MCF 10A (cell line): ENCODE measurements at regions not wholly inside any gene's neighbourhood (a gene's known extent, or its start where the extent isn't known, plus 50 kb on each side); places are given as distances from the start of the nearest gene placed in this dataset.
A peak's percentile ranks its signal among the peaks of the same experiment; 100 is the strongest.

Source experiments
- BruUV-seq: library from RNA; stranded (reverse); fragments of 400-500 nt; replicated peaks from 2 replicates; lab custom pipeline; 2021; lab: Mats Ljungman, UMichigan
- CTCF ChIA-PET: fragments of 300-600 bp; sonication (Branson Sonifier 250); formaldehyde crosslinking; extraction: SDS; loops from one replicate; lab custom pipeline; 2021; ENCODE audit warnings: antibody characterized with exemption, inconsistent platforms; lab: Yijun Ruan, JAX
- POLR2A ChIA-PET: fragments of 300-600, 350-650 bp; sonication (Branson Sonifier 250); formaldehyde crosslinking; extraction: SDS; loops from one replicate; lab custom pipeline; 2020; ENCODE audit warnings: antibody characterized with exemption, inconsistent platforms; lab: Yijun Ruan, JAX
- DNase-seq: peaks from one replicate; pipeline ENCODE4 v3.0.0-alpha.2; 2018; ENCODE audit not compliant: unreplicated experiment
- H3K27ac Mint-ChIP-seq: one replicate; pipeline ENCODE4 v1.8.0; 2022; ENCODE audit warnings: mild to moderate bottlenecking, low read depth, mixed read lengths; ENCODE audit not compliant: unreplicated experiment
- H3K27me3 Mint-ChIP-seq: one replicate; pipeline ENCODE4 v1.8.0; 2022; ENCODE audit warnings: mixed read lengths; ENCODE audit not compliant: insufficient read depth, unreplicated experiment
- H3K36me3 Mint-ChIP-seq: one replicate; pipeline ENCODE4 v1.8.0; 2022; ENCODE audit warnings: mild to moderate bottlenecking, moderate library complexity, mixed read lengths; ENCODE audit not compliant: insufficient read depth, unreplicated experiment
- H3K4me1 Mint-ChIP-seq: one replicate; pipeline ENCODE4 v1.8.0; 2022; ENCODE audit warnings: mixed read lengths; ENCODE audit not compliant: insufficient read depth, unreplicated experiment
- H3K4me3 Mint-ChIP-seq: one replicate; pipeline ENCODE4 v1.8.0; 2022; ENCODE audit warnings: mild to moderate bottlenecking, moderate library complexity, mixed read lengths; ENCODE audit not compliant: unreplicated experiment
- H3K9me3 Mint-ChIP-seq: one replicate; pipeline ENCODE4 v1.8.0; 2022; ENCODE audit warnings: mixed read lengths; ENCODE audit not compliant: unreplicated experiment
- intact Hi-C: fragments of 100-400 bp; cut with micrococcal nuclease; formaldehyde crosslinking; loops from 2 replicates; pipeline ENCODE4 v1.14.1; 2022
- TF ChIP-seq, protein P1 (sequence below): fragments of 200-600 bp; IDR thresholded peaks from one replicate; pipeline ENCODE4 v1.8.0; 2022; ENCODE audit warnings: antibody characterized with exemption, mild to moderate bottlenecking; ENCODE audit not compliant: unreplicated experiment

DNA sequence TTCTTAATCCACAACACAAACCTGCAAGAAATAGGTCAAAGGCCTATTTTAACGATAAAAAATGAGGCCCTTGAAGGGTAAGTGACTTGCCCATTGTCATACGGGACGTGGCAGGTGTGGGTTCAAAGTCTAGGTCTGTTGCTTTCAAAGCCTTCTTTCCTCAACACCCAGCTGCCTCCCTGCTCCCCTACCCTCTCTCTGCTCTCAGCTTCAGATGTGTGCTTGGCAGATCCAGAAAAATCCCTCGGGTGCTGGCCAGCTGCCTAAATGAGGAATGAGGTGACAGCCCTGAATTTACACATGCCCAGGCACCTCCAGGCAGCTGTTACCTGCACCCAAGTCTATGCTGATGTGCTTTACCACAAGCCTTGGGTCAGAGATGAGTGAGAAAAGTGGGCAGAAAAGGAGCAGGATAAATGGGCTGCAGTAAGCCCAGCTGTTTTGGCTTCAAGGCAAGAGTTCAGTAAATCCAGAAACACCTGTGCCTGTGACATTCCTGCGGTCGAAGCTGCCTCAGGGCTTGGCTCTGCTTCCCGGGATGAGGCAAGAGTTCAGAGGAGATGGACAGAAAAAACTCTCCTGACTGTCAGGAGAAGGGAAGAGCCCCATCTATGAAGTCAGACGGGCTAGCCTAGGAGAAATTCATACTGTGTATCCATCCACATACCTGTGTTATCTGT is 49.9 kb upstream of the LDLRAD3 start:
- TF ChIP-seq, protein P1, sequence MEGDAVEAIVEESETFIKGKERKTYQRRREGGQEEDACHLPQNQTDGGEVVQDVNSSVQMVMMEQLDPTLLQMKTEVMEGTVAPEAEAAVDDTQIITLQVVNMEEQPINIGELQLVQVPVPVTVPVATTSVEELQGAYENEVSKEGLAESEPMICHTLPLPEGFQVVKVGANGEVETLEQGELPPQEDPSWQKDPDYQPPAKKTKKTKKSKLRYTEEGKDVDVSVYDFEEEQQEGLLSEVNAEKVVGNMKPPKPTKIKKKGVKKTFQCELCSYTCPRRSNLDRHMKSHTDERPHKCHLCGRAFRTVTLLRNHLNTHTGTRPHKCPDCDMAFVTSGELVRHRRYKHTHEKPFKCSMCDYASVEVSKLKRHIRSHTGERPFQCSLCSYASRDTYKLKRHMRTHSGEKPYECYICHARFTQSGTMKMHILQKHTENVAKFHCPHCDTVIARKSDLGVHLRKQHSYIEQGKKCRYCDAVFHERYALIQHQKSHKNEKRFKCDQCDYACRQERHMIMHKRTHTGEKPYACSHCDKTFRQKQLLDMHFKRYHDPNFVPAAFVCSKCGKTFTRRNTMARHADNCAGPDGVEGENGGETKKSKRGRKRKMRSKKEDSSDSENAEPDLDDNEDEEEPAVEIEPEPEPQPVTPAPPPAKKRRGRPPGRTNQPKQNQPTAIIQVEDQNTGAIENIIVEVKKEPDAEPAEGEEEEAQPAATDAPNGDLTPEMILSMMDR = no peak
- POLR2A ChIA-PET = interaction anchor here (0.7 to 4.6 kb wide), 25 partner anchors 11 to 606 kb away, joined by 3 to 27 read pairs (median 3); partner anchors contain the start of gene LDLRAD3
- H3K27me3 Mint-ChIP-seq = no peaks in the 10 kb centered on the region
- CTCF ChIA-PET = interaction anchor here (0.8 to 4.1 kb wide), 6 partner anchors 10 to 148 kb away, joined by 3 to 38 read pairs (median 4); no protein-coding TSS in a partner anchor
- no TSS peak for BruUV-seq
- peak; percentile 97 for DNase-seq
- peak overlapping the region; percentile 31 for H3K4me3 Mint-ChIP-seq
- peaks cover 33% of the 10 kb centered on the region for H3K4me1 Mint-ChIP-seq
- H3K36me3 Mint-ChIP-seq = no peaks in the 10 kb centered on the region
- no peaks in the 10 kb centered on the region for H3K9me3 Mint-ChIP-seq
- intact Hi-C loops = loop anchor here (1.0 kb wide), 1 partner anchor 14 kb away; no protein-coding TSS in a partner anchor
- peak overlapping the region; percentile 33 for H3K27ac Mint-ChIP-seq
